Fibroblast of lung (primary cell): ENCODE measurements at regions not wholly inside any gene's neighbourhood (a gene's known extent, or its start where the extent isn't known, plus 50 kb on each side); places are given as distances from the start of the nearest gene placed in this dataset.

ENCODE experiments used
- DNase-seq, 2 donors: peaks; one replicate each; pipeline versions ENCODE4 v3.0.0 to v3.0.0-alpha.2; 2010; ENCODE audit warnings: low read depth in 2 of 2
- H2AFZ ChIP-seq: 2 replicates; pipeline ENCODE4 v1.5.1; 2012; ENCODE audit warnings: low read length, control low read depth, inconsistent platforms
- H3K27ac ChIP-seq: 2 replicates; pipeline ENCODE4 v1.5.1; 2011; ENCODE audit warnings: low read length, control low read depth; ENCODE audit not compliant: insufficient read depth
- H3K27me3 ChIP-seq: 2 replicates; pipeline ENCODE4 v1.5.1; 2011; ENCODE audit warnings: mild to moderate bottlenecking, low read length; ENCODE audit not compliant: control insufficient read depth, insufficient read depth
- H3K36me3 ChIP-seq: 2 replicates; pipeline ENCODE4 v1.5.1; 2011; ENCODE audit warnings: low read length; ENCODE audit not compliant: control insufficient read depth, insufficient read depth
- H3K4me1 ChIP-seq: 2 replicates; pipeline ENCODE4 v1.5.1; 2011; ENCODE audit warnings: low read length; ENCODE audit not compliant: control insufficient read depth, insufficient read depth; ENCODE audit errors: extremely low read depth
- H3K4me2 ChIP-seq: 2 replicates; pipeline ENCODE4 v1.5.1; 2011; ENCODE audit warnings: low read length, control low read depth; ENCODE audit not compliant: insufficient read depth; ENCODE audit errors: extremely low read depth
- H3K4me3 ChIP-seq, 4 experiments: fragments of 200-600 bp in 1 of 4; sonication (generic) in 1 of 4; replicated peaks in 1 of 4; 2 replicates each; pipeline ENCODE4 v1.5.1; 2011 to 2016; ENCODE audit warnings: low read length in 4 of 4, low read depth in 3 of 4, mild to moderate bottlenecking in 3 of 4, control low read depth in 2 of 4, inconsistent platforms in 1 of 4, mixed read lengths in 1 of 4; ENCODE audit not compliant: insufficient read depth in 1 of 4; ENCODE audit errors: control extremely low read depth in 1 of 4
- H3K79me2 ChIP-seq: 2 replicates; pipeline ENCODE4 v1.5.1; 2012; ENCODE audit warnings: mild to moderate bottlenecking, low read length, inconsistent platforms; ENCODE audit not compliant: control insufficient read depth, insufficient read depth
- H3K9ac ChIP-seq: 2 replicates; pipeline ENCODE4 v1.5.1; 2011; ENCODE audit warnings: mild to moderate bottlenecking, low read length, control low read depth; ENCODE audit not compliant: insufficient read depth
- H3K9me3 ChIP-seq: 2 replicates; pipeline ENCODE4 v1.5.1; 2012; ENCODE audit warnings: low read depth, low read length; ENCODE audit not compliant: control insufficient read depth, insufficient read depth
- H4K20me1 ChIP-seq: 2 replicates; pipeline ENCODE4 v1.5.1; 2011; ENCODE audit warnings: low read length; ENCODE audit not compliant: control insufficient read depth, insufficient read depth; ENCODE audit errors: extremely low read depth
- CTCF ChIP-seq, 2 donors: IDR thresholded peaks in 1 of 2; conservative IDR thresholded peaks in 1 of 2; 1 replicate in 1 of 2; 2 replicates in 1 of 2; pipeline ENCODE4 v1.5.1; 2011 to 2012; ENCODE audit warnings: low read length in 2 of 2, control low read depth in 1 of 2, inconsistent platforms in 1 of 2, low read depth in 1 of 2, mild to moderate bottlenecking in 1 of 2
- EZH2 ChIP-seq: IDR thresholded peaks from 2 replicates; pipeline ENCODE4 v1.5.1; 2012; ENCODE audit warnings: low read length, control low read depth, mild to moderate bottlenecking; ENCODE audit errors: missing control alignments

GRCh38 chr21:32096411-32096810, 182.4 kb downstream of the MIS18A start:
- TF ChIP-seq CTCF (conservative IDR thresholded peaks at IDR 0.05 in 1 of 2, IDR thresholded peaks at IDR 0.05 in 1 of 2; ENCODE audit: low read depth in 1 of 2, low read length in 2 of 2), result peak; percentile 16 to 22
- TF ChIP-seq EZH2, result no peak
- H3K9ac ChIP-seq, result no peak overlapping the region
- no peak overlapping the region for H3K27ac ChIP-seq
- no peak overlapping the region for H3K4me2 ChIP-seq
- H3K4me1 ChIP-seq, result no peaks in the 10 kb centered on the region
- no peak overlapping the region for H2AFZ ChIP-seq
- H3K27me3 ChIP-seq, result no peaks in the 10 kb centered on the region
- H3K4me3 ChIP-seq, result no peak overlapping the region
- no peak for DNase-seq
- H3K79me2 ChIP-seq, result no peaks in the 10 kb centered on the region
- no peaks in the 10 kb centered on the region for H3K36me3 ChIP-seq
- no peaks in the 10 kb centered on the region for H3K9me3 ChIP-seq
- H4K20me1 ChIP-seq, result no peaks in the 10 kb centered on the region

GRCh38 chr21:32094804-32095203, 184.0 kb downstream of the MIS18A start:
- Histone ChIP-seq H3K4me2 (no peak overlapping the region), H3K36me3 (no peaks in the 10 kb centered on the region), H3K9ac (no peak overlapping the region), H3K4me3 (no peak overlapping the region), H3K4me1 (no peaks in the 10 kb centered on the region), H3K79me2 (no peaks in the 10 kb centered on the region), H3K27me3 (no peaks in the 10 kb centered on the region), H3K9me3 (no peaks in the 10 kb centered on the region), H2AFZ (no peak overlapping the region), H4K20me1 (no peaks in the 10 kb centered on the region), H3K27ac (no peak overlapping the region)
- TF ChIP-seq EZH2 (no peak), CTCF (conservative IDR thresholded peaks at IDR 0.05 in 1 of 2, IDR thresholded peaks at IDR 0.05 in 1 of 2; ENCODE audit: low read depth in 1 of 2, low read length in 2 of 2) (no peak)
- DNase-seq, result peak; percentile 6 to 16

GRCh38 chr21:32093646-32094462, 185.0 kb downstream of the MIS18A start:
- H3K9ac ChIP-seq, result no peak overlapping the region
- H3K27ac ChIP-seq, result no peak overlapping the region
- no peaks in the 10 kb centered on the region for H3K27me3 ChIP-seq
- no peaks in the 10 kb centered on the region for H3K4me1 ChIP-seq
- H4K20me1 ChIP-seq, result no peaks in the 10 kb centered on the region
- H3K9me3 ChIP-seq, result no peaks in the 10 kb centered on the region
- no peak overlapping the region for H2AFZ ChIP-seq
- TF ChIP-seq EZH2, result no peak
- TF ChIP-seq CTCF (conservative IDR thresholded peaks at IDR 0.05 in 1 of 2, IDR thresholded peaks at IDR 0.05 in 1 of 2; ENCODE audit: low read depth in 1 of 2, low read length in 2 of 2), result no peak
- H3K4me3 ChIP-seq, result no peak overlapping the region
- no peaks in the 10 kb centered on the region for H3K79me2 ChIP-seq
- no peak overlapping the region for H3K4me2 ChIP-seq
- no peak for DNase-seq
- H3K36me3 ChIP-seq, result no peaks in the 10 kb centered on the region
